ENCODE measurements at regions not wholly inside any gene's neighbourhood (a gene's known extent, or its start where the extent isn't known, plus 50 kb on each side); places are given as distances from the start of the nearest gene placed in this dataset.

DNA sequence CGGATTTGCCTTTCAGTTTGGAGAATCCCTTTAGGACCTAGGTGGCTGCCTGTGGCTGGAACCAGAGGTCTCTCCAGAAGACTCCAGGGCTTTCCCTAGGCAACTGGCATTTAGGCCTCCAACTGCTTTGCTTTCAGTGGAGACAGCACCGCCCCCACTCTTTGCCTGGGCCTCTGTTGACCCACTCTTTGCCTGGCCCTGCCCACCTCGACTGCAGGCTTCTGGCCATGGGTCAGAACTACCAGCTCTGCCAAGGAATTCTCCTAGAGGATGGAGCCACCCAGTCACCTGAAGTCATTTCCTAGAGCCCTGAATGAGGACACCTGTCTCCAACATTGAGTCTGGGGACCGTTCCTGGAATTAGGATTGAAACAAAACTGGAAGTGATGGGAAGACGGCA lies 439.0 kb upstream of the CDH4 start:
- TF ChIP-seq ZFX (IDR thresholded peaks at IDR 0.05) = no peak
- TF ChIP-seq, protein P1, sequence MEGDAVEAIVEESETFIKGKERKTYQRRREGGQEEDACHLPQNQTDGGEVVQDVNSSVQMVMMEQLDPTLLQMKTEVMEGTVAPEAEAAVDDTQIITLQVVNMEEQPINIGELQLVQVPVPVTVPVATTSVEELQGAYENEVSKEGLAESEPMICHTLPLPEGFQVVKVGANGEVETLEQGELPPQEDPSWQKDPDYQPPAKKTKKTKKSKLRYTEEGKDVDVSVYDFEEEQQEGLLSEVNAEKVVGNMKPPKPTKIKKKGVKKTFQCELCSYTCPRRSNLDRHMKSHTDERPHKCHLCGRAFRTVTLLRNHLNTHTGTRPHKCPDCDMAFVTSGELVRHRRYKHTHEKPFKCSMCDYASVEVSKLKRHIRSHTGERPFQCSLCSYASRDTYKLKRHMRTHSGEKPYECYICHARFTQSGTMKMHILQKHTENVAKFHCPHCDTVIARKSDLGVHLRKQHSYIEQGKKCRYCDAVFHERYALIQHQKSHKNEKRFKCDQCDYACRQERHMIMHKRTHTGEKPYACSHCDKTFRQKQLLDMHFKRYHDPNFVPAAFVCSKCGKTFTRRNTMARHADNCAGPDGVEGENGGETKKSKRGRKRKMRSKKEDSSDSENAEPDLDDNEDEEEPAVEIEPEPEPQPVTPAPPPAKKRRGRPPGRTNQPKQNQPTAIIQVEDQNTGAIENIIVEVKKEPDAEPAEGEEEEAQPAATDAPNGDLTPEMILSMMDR (conservative IDR thresholded peaks at IDR 0.05) = no peak
- no peak overlapping the region for H3K27ac ChIP-seq

DNA sequence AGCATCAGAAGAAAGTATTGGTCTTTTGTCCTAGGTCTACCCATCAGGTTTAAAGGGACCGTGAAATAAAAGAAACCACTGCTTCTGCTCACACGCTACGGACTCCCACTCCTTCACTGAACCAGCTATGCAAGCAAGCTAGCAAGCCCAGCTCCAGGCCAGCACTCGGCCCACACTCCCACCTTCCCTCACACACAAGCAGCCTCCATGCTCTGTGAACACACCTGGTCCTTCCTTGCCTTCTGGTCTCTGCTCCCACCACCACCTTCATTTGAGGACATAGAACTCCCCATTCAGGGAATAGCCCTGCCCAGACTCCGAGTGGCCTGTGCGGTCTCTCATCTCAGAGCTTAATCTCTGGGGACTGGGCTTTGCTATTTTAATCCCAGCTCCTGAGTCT lies 436.4 kb upstream of the CDH4 start:
- no peak overlapping the region for H3K27ac ChIP-seq
- TF ChIP-seq ZFX (IDR thresholded peaks at IDR 0.05) = no peak
- TF ChIP-seq, protein P1 (conservative IDR thresholded peaks at IDR 0.05) = no peak

DNA sequence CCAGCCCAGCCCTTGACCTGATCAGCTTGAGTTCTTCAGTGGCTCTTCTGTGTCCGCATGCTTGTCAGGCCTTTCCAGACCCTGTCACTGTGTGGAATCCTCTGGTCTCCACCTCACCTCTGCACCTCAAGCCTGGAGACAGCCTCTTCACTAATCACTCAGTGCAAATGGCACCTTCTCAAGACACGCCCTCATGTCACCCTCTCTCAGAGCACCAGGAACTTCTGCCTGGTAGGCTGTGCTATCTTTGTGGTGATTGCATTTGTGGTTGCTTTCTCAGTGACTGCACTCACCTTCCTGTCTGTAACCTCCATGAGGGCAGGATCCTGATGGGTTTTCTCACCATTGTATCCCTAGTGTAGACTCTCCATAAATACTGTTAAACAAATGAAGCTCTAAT lies 435.2 kb upstream of the CDH4 start:
- no peak overlapping the region for H3K27ac ChIP-seq
- TF ChIP-seq, protein P1 (conservative IDR thresholded peaks at IDR 0.05) = no peak
- TF ChIP-seq ZFX (IDR thresholded peaks at IDR 0.05) = no peak

DNA sequence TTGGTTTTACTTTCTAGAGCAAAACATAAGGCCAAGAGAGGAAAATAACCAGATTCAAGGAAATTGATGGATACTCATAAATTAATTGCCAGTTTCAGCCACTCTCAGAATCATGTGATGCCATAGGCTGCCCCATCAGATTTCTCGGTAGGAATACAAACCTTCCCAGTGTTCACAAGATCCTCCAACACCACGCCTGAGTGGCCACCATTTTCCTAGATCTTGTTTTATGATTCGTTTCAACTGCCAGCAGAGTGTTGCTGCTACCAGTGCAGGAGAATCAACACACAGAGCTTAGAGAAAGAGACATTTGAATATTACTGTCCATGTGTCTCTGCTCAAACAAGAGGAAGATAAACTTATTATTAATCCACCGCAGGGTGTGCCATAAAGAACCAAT lies 434.2 kb upstream of the CDH4 start:
- TF ChIP-seq ZFX (IDR thresholded peaks at IDR 0.05) = no peak
- TF ChIP-seq, protein P1 (conservative IDR thresholded peaks at IDR 0.05) = no peak
- H3K27ac ChIP-seq = no peak overlapping the region

DNA sequence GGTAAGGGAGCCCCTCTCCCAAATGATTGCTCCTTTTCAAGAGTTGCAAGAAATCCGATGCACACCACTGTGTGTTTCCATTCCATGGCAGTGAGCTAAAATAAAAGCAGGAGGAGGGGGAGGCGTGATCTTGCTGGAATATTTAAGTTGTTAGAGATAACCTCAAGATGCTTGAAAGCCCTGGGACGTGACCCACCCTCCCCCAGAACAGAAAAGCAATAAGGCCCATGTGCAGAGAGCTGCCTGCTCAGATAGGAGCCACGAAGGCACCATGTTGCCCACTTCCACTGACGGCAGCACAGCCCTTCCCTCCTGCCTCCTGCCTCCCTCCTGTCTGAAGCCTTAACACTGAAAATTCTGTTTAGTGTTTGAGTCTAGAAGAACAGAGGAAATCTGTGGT lies 432.6 kb upstream of the CDH4 start:
- TF ChIP-seq ZFX (IDR thresholded peaks at IDR 0.05) = no peak
- TF ChIP-seq, protein P1 (conservative IDR thresholded peaks at IDR 0.05) = no peak
- no peak overlapping the region for H3K27ac ChIP-seq

DNA sequence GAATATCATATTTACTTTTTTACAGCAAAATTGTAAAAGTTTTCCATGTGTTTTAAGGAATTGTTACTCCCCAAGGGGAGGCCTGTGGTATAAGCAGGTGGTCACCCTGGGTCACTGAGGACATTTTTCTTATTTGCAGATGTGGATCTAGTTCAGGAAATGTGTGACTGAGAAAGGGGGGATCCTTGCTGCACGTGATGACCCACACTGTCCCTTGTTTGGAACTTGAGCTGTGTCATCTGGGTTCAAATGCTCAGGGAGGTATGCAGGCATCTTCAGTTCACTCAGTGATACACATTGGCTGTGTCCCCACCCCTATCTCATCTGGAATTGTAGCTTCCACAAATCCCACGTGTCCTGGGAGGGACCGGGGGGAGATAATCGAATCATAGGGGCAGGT lies 431.9 kb upstream of the CDH4 start:
- H3K27ac ChIP-seq = no peak overlapping the region
- no peak for TF ChIP-seq ZFX (IDR thresholded peaks at IDR 0.05)
- TF ChIP-seq, protein P1 (conservative IDR thresholded peaks at IDR 0.05) = no peak

DNA sequence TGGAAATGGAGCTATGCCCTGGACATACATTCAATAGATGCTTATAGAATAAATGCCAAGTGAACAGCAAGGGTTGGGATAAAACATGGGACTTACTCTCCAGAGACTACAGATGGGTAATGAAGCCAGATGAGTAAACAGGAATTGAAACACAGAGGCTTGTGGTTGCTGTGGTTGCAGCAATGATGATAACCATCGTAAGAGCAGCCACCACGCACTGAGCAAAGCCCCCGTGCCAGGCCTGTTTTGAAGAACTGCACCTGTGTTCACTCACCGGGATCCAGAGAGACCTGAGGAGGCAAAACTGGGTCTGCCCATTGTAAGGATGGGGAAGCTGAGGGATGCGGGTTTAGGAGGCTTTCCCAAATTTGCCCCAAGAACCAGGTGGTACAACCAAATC lies 431.1 kb upstream of the CDH4 start:
- H3K27ac ChIP-seq = no peak overlapping the region
- TF ChIP-seq, protein P1 (conservative IDR thresholded peaks at IDR 0.05) = no peak
- no peak for TF ChIP-seq ZFX (IDR thresholded peaks at IDR 0.05)
